Spleen (tissue), 11 donors: ENCODE measurements at regions not wholly inside any gene's neighbourhood (a gene's known extent, or its start where the extent isn't known, plus 50 kb on each side); places are given as distances from the start of the nearest gene placed in this dataset.

Source experiments
- DNase-seq: peaks from one replicate; pipeline ENCODE4 v3.0.0-alpha.2; 2020
- H3K27ac ChIP-seq, 8 donors: fragments of 200-600 bp; sonication (generic) in 7 of 8; 1 replicate in 4 of 8; 2 replicates in 4 of 8; pipeline versions ENCODE4 v1.5.0 to v1.8.0; 2016 to 2021; ENCODE audit warnings: inconsistent platforms in 4 of 8, mild to moderate bottlenecking in 4 of 8, moderate library complexity in 1 of 8
- H3K27me3 ChIP-seq, 7 donors: fragments of 200-600 bp; sonication (generic) in 6 of 7; replicated peaks in 1 of 7; 1 replicate in 4 of 7; 2 replicates in 3 of 7; pipeline versions ENCODE4 v1.5.0 to v1.8.0; 2016 to 2021; ENCODE audit warnings: inconsistent platforms in 3 of 7, mild to moderate bottlenecking in 1 of 7
- H3K36me3 ChIP-seq, 6 donors: fragments of 200-600 bp; sonication (generic) in 5 of 6; 1 replicate in 4 of 6; 2 replicates in 2 of 6; pipeline versions ENCODE4 v1.5.0 to v1.8.0; 2016 to 2021; ENCODE audit warnings: inconsistent platforms in 2 of 6
- H3K4me1 ChIP-seq, 6 donors: fragments of 200-600 bp; sonication (generic) in 5 of 6; 1 replicate in 3 of 6; 2 replicates in 3 of 6; pipeline versions ENCODE4 v1.5.0 to v1.8.0; 2016 to 2021; ENCODE audit warnings: inconsistent platforms in 3 of 6
- H3K4me3 ChIP-seq, 8 donors: fragments of 200-600 bp; sonication (generic) in 7 of 8; 1 replicate in 4 of 8; 2 replicates in 4 of 8; pipeline versions ENCODE4 v1.5.0 to v1.8.0; 2016 to 2021; ENCODE audit warnings: inconsistent platforms in 4 of 8, mild to moderate bottlenecking in 4 of 8, moderate library complexity in 2 of 8
- H3K9me3 ChIP-seq, 8 donors: fragments of 200-600 bp; sonication (generic) in 7 of 8; 1 replicate in 4 of 8; 2 replicates in 4 of 8; pipeline versions ENCODE4 v1.5.0 to v1.8.0; 2016 to 2021; ENCODE audit warnings: inconsistent platforms in 4 of 8
- POLR2A ChIP-seq, 3 donors: fragments of 450-650 bp; IDR thresholded peaks; one replicate each; pipeline ENCODE4 v1.5.1; 2017; ENCODE audit warnings: antibody characterized with exemption in 3 of 3, mild to moderate bottlenecking in 1 of 3
- POLR2AphosphoS5 ChIP-seq, 3 donors: sonication (generic); formaldehyde crosslinking; IDR thresholded peaks; one replicate each; pipeline ENCODE4 v1.5.1; 2017; ENCODE audit warnings: antibody characterized with exemption in 3 of 3
- WGBS, 5 donors: extraction: QIAGEN DNeasy Blood & Tissue Kit in 3 of 5; methylation state at CpG; one replicate each; pipeline versions ENCODE4 v1.1.5 to v1.1.7; 2013 to 2018; 5-methylcytosine and 5-hydroxymethylcytosine counted together
- intact Hi-C: fragments of 100-400 bp; cut with DNase I; formaldehyde crosslinking; loops from one replicate; pipeline ENCODE4 v1.15.0; 2023; ENCODE audit warnings: low total_unique reads
- TF ChIP-seq, protein P1 (sequence below), 11 experiments: fragments of 200-600 bp in 7 of 11; fragments of 450-650 bp in 4 of 11; sonication (generic) in 4 of 11; IDR thresholded peaks in 8 of 11; conservative IDR thresholded peaks in 3 of 11; 1 replicate in 7 of 11; 2 replicates in 4 of 11; pipeline versions ENCODE4 v1.4.0 to v1.8.0; 2016 to 2021; ENCODE audit warnings: antibody characterized with exemption in 11 of 11, inconsistent platforms in 4 of 11, mild to moderate bottlenecking in 1 of 11
- donor health status: healthy with polysubstance abuse.
- donor health status: DM: no; HTN: no; CAD: no; lungs with moderate emphysema.
- donor health status: DM: no; HTN: no; CAD: no.
- donor health status: Bipolar disorder and iron deficiency.
- donor health status: healthy.
- donor health status: DM: no; HTN: no; CAD: no.
- donor health status: DM: yes; HTN: yes; CAD: no.

DNA sequence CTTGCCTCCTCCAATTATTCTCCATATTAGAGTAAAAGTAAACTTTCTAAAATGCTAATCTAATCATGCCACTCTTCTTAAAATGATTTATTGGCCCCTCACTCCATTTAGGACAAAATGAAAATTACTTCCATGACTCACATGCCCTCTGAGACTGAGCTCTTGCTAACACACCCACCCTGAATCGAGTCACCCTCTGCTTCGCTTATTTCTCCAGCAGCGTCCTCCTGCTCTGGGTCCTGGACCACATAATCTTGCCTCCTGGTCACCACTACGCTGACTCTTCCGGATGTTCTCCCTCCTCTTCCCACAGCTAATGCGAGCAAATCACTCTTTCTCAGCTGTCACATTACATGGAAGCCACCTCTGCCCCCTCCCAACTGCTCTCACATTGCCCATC lies 384.0 kb upstream of the FZD8 start:
- no peak for DNase-seq
- Histone ChIP-seq H3K4me3 (no peak overlapping the region), H3K36me3 (no peaks in the 10 kb centered on the region), H3K27ac (no peak overlapping the region), H3K4me1 (no peaks in the 10 kb centered on the region), H3K9me3 (peaks cover 0 to 12% (median 0%) of the 10 kb centered on the region in 8 donors), H3K27me3 (no peaks in the 10 kb centered on the region)
- intact Hi-C loops, result no loop called here
- TF ChIP-seq POLR2A (IDR thresholded peaks at IDR 0.05) (no peak), POLR2AphosphoS5 (IDR thresholded peaks at IDR 0.05) (no peak)
- TF ChIP-seq, protein P1, sequence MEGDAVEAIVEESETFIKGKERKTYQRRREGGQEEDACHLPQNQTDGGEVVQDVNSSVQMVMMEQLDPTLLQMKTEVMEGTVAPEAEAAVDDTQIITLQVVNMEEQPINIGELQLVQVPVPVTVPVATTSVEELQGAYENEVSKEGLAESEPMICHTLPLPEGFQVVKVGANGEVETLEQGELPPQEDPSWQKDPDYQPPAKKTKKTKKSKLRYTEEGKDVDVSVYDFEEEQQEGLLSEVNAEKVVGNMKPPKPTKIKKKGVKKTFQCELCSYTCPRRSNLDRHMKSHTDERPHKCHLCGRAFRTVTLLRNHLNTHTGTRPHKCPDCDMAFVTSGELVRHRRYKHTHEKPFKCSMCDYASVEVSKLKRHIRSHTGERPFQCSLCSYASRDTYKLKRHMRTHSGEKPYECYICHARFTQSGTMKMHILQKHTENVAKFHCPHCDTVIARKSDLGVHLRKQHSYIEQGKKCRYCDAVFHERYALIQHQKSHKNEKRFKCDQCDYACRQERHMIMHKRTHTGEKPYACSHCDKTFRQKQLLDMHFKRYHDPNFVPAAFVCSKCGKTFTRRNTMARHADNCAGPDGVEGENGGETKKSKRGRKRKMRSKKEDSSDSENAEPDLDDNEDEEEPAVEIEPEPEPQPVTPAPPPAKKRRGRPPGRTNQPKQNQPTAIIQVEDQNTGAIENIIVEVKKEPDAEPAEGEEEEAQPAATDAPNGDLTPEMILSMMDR (IDR thresholded peaks at IDR 0.05 in 8 of 11, conservative IDR thresholded peaks at IDR 0.05 in 3 of 11), result no peak
- 88 to 94% (median 92%) methylated on average over 6 of the region's 6 CpGs for WGBS, 5 donors

DNA sequence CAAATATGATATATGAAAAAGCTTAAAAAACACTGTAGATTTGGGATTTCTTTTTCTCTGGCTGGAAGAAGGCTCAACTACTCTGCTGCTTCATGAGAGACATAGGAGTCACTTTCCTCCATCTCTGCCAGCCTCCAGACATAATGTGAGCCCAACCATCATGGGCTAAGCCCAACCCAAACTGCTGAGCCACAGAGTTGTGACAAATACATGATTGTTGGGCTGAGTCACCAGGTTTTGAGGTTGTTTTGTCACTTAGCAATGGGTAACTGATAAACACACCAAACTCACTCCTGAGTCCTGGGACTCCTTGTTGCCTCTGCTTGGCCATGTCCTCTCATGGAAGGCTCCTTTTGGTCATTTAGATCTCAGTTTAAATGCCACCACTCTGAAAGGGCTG lies 381.8 kb upstream of the FZD8 start:
- H3K9me3 ChIP-seq, result peaks cover 0 to 12% (median 0%) of the 10 kb centered on the region in 8 donors
- TF ChIP-seq POLR2A (IDR thresholded peaks at IDR 0.05) (no peak), POLR2AphosphoS5 (IDR thresholded peaks at IDR 0.05) (no peak)
- TF ChIP-seq, protein P1 (IDR thresholded peaks at IDR 0.05 in 8 of 11, conservative IDR thresholded peaks at IDR 0.05 in 3 of 11), result no peak
- no peak overlapping the region for H3K4me3 ChIP-seq
- H3K36me3 ChIP-seq, result no peaks in the 10 kb centered on the region
- no peak for DNase-seq
- H3K27me3 ChIP-seq, result no peaks in the 10 kb centered on the region
- H3K27ac ChIP-seq, result no peak overlapping the region
- intact Hi-C loops, result no loop called here
- H3K4me1 ChIP-seq, result no peaks in the 10 kb centered on the region

DNA sequence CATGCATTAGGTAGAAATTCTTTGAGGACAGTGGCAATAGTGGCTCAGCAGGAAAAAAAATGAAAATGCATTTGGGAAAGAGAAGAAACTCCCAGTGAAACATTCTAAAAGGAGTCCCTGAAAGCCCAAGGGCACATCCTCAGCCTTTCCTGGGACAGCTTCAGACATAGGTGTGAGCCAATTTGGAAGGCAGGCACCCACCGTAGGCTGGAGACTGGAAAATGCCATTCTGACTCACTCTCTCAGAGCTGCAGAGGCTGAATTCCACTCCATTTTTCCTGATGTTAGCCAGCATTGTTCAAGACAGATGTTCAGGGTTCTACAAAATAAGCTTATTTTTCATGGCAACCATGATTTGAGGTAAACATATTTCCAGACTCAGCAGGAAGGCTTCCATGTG lies 379.0 kb upstream of the FZD8 start:
- 0 to 40% (median 0%) methylated on average over 1 of the region's 1 CpG for WGBS, 5 donors
- TF ChIP-seq, protein P1 (IDR thresholded peaks at IDR 0.05 in 8 of 11, conservative IDR thresholded peaks at IDR 0.05 in 3 of 11), result no peak
- TF ChIP-seq POLR2AphosphoS5 (IDR thresholded peaks at IDR 0.05), result no peak
- no peak for TF ChIP-seq POLR2A (IDR thresholded peaks at IDR 0.05)

DNA sequence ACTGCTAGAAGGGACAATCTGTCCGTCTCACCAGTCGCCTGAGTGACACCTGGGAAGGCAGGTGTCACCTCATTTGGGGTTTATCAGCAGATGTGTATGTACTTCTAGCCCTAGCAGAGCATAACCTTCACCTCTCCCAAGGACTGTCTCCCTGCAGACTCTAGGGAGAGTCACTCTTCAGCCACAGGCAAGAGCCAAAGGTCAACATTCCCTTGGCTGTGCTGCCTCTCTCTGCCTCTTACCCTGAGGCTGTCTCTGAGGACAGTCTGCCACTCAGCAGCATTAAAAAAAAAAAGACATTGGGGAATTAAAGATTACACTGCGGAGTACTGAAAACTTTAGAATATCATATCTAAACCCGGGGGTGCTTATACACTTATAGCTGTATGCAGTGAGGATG lies 377.7 kb upstream of the FZD8 start:
- DNase-seq, result no peak
- Histone ChIP-seq H3K4me3 (no peak overlapping the region), H3K4me1 (no peaks in the 10 kb centered on the region), H3K36me3 (no peaks in the 10 kb centered on the region), H3K27ac (no peak overlapping the region), H3K27me3 (no peaks in the 10 kb centered on the region), H3K9me3 (peaks cover 0 to 6% (median 0%) of the 10 kb centered on the region in 8 donors)
- intact Hi-C loops, result no loop called here
- TF ChIP-seq, protein P1 (IDR thresholded peaks at IDR 0.05 in 8 of 11, conservative IDR thresholded peaks at IDR 0.05 in 3 of 11), result no peak
- TF ChIP-seq POLR2AphosphoS5 (IDR thresholded peaks at IDR 0.05), result no peak
- no peak for TF ChIP-seq POLR2A (IDR thresholded peaks at IDR 0.05)
- 87 to 94% (median 88%) methylated on average over 4 of the region's 4 CpGs for WGBS, 5 donors

More for the DNA sequence above, 379.0 kb upstream of the FZD8 start:
- H3K36me3 ChIP-seq, result no peaks in the 10 kb centered on the region
- H3K9me3 ChIP-seq, result peaks cover 0 to 10% (median 0%) of the 10 kb centered on the region in 8 donors
- H3K27me3 ChIP-seq, result no peaks in the 10 kb centered on the region
- H3K4me1 ChIP-seq, result no peaks in the 10 kb centered on the region
- no peak overlapping the region for H3K4me3 ChIP-seq
- intact Hi-C loops, result no loop called here
- no peak overlapping the region for H3K27ac ChIP-seq
- DNase-seq, result no peak
